ENCODE measurements at regions not wholly inside any gene's neighbourhood (a gene's known extent, or its start where the extent isn't known, plus 50 kb on each side); places are given as distances from the start of the nearest gene placed in this dataset.

DNA sequence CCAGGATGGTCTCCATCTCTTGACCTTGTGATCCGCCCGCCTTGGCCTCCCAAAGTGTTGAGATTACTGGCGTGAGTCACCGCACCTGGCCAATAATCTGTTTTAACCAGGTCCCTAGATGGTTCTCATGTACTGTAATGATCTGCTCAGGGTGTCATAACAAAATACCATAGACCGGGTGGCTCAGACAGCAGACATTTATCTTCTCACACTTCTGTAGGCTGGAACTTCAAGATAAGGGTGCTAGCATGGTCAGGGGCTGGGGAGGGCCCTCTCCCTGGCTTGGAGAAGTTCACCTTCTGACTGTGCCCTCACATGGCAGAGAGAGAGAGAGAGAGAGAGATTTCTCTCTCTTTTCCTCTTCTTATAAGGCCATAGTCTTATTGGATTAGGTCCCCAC is 279.4 kb upstream of the LYZL1 start (continued):
- TF ChIP-seq, protein P1, sequence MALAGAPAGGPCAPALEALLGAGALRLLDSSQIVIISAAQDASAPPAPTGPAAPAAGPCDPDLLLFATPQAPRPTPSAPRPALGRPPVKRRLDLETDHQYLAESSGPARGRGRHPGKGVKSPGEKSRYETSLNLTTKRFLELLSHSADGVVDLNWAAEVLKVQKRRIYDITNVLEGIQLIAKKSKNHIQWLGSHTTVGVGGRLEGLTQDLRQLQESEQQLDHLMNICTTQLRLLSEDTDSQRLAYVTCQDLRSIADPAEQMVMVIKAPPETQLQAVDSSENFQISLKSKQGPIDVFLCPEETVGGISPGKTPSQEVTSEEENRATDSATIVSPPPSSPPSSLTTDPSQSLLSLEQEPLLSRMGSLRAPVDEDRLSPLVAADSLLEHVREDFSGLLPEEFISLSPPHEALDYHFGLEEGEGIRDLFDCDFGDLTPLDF (CRISPR knock-in tag; IDR thresholded peaks at IDR 0.05): no peak
- TF ChIP-seq, protein P2, sequence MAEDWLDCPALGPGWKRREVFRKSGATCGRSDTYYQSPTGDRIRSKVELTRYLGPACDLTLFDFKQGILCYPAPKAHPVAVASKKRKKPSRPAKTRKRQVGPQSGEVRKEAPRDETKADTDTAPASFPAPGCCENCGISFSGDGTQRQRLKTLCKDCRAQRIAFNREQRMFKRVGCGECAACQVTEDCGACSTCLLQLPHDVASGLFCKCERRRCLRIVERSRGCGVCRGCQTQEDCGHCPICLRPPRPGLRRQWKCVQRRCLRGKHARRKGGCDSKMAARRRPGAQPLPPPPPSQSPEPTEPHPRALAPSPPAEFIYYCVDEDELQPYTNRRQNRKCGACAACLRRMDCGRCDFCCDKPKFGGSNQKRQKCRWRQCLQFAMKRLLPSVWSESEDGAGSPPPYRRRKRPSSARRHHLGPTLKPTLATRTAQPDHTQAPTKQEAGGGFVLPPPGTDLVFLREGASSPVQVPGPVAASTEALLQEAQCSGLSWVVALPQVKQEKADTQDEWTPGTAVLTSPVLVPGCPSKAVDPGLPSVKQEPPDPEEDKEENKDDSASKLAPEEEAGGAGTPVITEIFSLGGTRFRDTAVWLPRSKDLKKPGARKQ (CRISPR knock-in tag; IDR thresholded peaks at IDR 0.05): no peak
- TF ChIP-seq, protein P3, sequence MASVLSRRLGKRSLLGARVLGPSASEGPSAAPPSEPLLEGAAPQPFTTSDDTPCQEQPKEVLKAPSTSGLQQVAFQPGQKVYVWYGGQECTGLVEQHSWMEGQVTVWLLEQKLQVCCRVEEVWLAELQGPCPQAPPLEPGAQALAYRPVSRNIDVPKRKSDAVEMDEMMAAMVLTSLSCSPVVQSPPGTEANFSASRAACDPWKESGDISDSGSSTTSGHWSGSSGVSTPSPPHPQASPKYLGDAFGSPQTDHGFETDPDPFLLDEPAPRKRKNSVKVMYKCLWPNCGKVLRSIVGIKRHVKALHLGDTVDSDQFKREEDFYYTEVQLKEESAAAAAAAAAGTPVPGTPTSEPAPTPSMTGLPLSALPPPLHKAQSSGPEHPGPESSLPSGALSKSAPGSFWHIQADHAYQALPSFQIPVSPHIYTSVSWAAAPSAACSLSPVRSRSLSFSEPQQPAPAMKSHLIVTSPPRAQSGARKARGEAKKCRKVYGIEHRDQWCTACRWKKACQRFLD (CRISPR knock-in tag; IDR thresholded peaks at IDR 0.05): peak; percentile 94
- TF ChIP-seq ZBTB17 (CRISPR knock-in tag; IDR thresholded peaks at IDR 0.05): peak; percentile 51; the same call in 1 of the 2 replicates
- peak; percentile 99 for TF ChIP-seq CTBP1 (IDR thresholded peaks at IDR 0.05; ENCODE audit: borderline replicate concordance)
- TF ChIP-seq, protein P4, sequence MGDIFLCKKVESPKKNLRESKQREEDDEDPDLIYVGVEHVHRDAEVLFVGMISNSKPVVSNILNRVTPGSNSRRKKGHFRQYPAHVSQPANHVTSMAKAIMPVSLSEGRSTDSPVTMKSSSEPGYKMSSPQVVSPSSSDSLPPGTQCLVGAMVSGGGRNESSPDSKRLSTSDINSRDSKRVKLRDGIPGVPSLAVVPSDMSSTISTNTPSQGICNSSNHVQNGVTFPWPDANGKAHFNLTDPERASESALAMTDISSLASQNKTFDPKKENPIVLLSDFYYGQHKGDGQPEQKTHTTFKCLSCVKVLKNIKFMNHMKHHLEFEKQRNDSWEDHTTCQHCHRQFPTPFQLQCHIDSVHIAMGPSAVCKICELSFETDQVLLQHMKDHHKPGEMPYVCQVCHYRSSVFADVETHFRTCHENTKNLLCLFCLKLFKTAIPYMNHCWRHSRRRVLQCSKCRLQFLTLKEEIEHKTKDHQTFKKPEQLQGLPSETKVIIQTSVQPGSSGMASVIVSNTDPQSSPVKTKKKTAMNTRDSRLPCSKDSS (IDR thresholded peaks at IDR 0.05; ENCODE audit: low read depth, partially characterized antibody): no peak
- no peak for TF ChIP-seq TAF15 (IDR thresholded peaks at IDR 0.05; ENCODE audit: low read depth, low read length)
- TF ChIP-seq BCOR (IDR thresholded peaks at IDR 0.05): peak; percentile 86
- TF ChIP-seq PHF21A (IDR thresholded peaks at IDR 0.05; ENCODE audit: borderline replicate concordance, low read depth): 0 out of 2 replicates have a peak, but pooled peaks have one; percentile 14
- TF ChIP-seq BCL6 (CRISPR knock-in tag; IDR thresholded peaks at IDR 0.05): no peak; the same call in 1 of the 2 replicates
- TF ChIP-seq RNF2 (IDR thresholded peaks at IDR 0.05): peak; percentile 69; the same call in 1 of the 2 replicates
- no peak for TF ChIP-seq ZNF212 (CRISPR knock-in tag; IDR thresholded peaks at IDR 0.05)
- no peak for TF ChIP-seq GABPB2 (CRISPR knock-in tag; conservative IDR thresholded peaks at IDR 0.05)
- TF ChIP-seq PCBP1 (IDR thresholded peaks at IDR 0.05; ENCODE audit: low read depth, low read length, poor library complexity, severe bottlenecking): no peak
- peak; percentile 97 for TF ChIP-seq ZNF197 (CRISPR knock-in tag; IDR thresholded peaks at IDR 0.05; ENCODE audit: low read depth)
- TF ChIP-seq SMARCB1 (IDR thresholded peaks at IDR 0.05; ENCODE audit: insufficient read length, low read depth): no peak
- no peak for TF ChIP-seq ATF1 (CRISPR knock-in tag; IDR thresholded peaks at IDR 0.05)
- peak; percentile 67; the same call in 1 of the 2 replicates for TF ChIP-seq ATF1 (tag; IDR thresholded peaks at IDR 0.05)
- TF ChIP-seq MEIS2 (IDR thresholded peaks at IDR 0.05; ENCODE audit: partially characterized antibody): peak; percentile 98
- TF ChIP-seq PPARD (CRISPR knock-in tag; IDR thresholded peaks at IDR 0.05): no peak
- TF ChIP-seq, protein P5, sequence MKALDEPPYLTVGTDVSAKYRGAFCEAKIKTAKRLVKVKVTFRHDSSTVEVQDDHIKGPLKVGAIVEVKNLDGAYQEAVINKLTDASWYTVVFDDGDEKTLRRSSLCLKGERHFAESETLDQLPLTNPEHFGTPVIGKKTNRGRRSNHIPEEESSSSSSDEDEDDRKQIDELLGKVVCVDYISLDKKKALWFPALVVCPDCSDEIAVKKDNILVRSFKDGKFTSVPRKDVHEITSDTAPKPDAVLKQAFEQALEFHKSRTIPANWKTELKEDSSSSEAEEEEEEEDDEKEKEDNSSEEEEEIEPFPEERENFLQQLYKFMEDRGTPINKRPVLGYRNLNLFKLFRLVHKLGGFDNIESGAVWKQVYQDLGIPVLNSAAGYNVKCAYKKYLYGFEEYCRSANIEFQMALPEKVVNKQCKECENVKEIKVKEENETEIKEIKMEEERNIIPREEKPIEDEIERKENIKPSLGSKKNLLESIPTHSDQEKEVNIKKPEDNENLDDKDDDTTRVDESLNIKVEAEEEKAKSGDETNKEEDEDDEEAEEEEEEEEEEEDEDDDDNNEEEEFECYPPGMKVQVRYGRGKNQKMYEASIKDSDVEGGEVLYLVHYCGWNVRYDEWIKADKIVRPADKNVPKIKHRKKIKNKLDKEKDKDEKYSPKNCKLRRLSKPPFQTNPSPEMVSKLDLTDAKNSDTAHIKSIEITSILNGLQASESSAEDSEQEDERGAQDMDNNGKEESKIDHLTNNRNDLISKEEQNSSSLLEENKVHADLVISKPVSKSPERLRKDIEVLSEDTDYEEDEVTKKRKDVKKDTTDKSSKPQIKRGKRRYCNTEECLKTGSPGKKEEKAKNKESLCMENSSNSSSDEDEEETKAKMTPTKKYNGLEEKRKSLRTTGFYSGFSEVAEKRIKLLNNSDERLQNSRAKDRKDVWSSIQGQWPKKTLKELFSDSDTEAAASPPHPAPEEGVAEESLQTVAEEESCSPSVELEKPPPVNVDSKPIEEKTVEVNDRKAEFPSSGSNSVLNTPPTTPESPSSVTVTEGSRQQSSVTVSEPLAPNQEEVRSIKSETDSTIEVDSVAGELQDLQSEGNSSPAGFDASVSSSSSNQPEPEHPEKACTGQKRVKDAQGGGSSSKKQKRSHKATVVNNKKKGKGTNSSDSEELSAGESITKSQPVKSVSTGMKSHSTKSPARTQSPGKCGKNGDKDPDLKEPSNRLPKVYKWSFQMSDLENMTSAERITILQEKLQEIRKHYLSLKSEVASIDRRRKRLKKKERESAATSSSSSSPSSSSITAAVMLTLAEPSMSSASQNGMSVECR (CRISPR knock-in tag; IDR thresholded peaks at IDR 0.05): no peak
